Peyer's patch (tissue), 4 donors: ENCODE measurements at regions not wholly inside any gene's neighbourhood (a gene's known extent, or its start where the extent isn't known, plus 50 kb on each side); places are given as distances from the start of the nearest gene placed in this dataset.

Experiments
- DNase-seq, 3 donors: peaks; one replicate each; pipeline ENCODE4 v3.0.0-alpha.2; 2017 to 2019
- H3K27ac ChIP-seq, 4 donors: fragments of 200-600 bp; sonication (generic); one replicate each; pipeline ENCODE4 v1.5.1; 2016 to 2019
- H3K27me3 ChIP-seq, 2 donors: fragments of 200-600 bp; sonication (generic); one replicate each; pipeline ENCODE4 v1.5.1; 2019
- H3K36me3 ChIP-seq, 3 donors: fragments of 200-600 bp; sonication (generic); one replicate each; pipeline ENCODE4 v1.5.1; 2016 to 2019
- H3K4me1 ChIP-seq, 4 donors: fragments of 200-600 bp; sonication (generic); one replicate each; pipeline ENCODE4 v1.5.1; 2016 to 2019
- H3K4me3 ChIP-seq, 4 donors: fragments of 200-600 bp; sonication (generic); 1 replicate in 3 of 4; 2 replicates in 1 of 4; pipeline ENCODE4 v1.5.1; 2016 to 2019; ENCODE audit warnings: mild to moderate bottlenecking in 1 of 4
- H3K9me3 ChIP-seq, 4 donors: fragments of 200-600 bp; sonication (generic); one replicate each; pipeline ENCODE4 v1.5.1; 2016 to 2019; ENCODE audit warnings: mild to moderate bottlenecking in 1 of 4
- CTCF ChIP-seq, 6 experiments: fragments of 450-650 bp in 4 of 6; fragments of 200-600 bp in 2 of 6; sonication (generic) in 1 of 6; IDR thresholded peaks; one replicate each; pipeline ENCODE4 v1.5.1; 2017 to 2019; ENCODE audit warnings: antibody characterized with exemption in 6 of 6, mild to moderate bottlenecking in 3 of 6, moderate library complexity in 1 of 6
- POLR2A ChIP-seq, 2 donors: fragments of 450-650 bp; IDR thresholded peaks; one replicate each; pipeline ENCODE4 v1.5.1; 2017; ENCODE audit warnings: antibody characterized with exemption in 2 of 2, mild to moderate bottlenecking in 2 of 2, moderate library complexity in 2 of 2

DNA sequence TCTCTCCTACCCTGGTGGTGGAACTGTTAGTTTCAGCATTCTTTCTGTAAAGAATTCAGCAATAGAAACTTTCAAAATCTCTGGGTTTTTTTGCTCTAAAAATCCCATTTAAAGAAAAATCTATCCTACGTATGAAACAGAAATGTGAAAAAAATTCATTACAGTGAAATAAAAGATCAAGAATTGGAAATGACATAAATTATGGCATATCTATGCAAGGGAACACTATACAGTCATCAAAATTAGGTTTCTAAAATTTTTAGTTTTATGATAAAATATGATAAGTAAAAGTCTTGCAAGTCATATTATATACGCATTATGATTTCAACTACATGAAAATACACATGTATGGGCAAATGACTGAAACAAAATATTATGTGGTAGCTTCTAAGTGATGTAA, 342.6 kb downstream of the CETN3 start:
- no peaks in the 10 kb centered on the region for H3K27me3 ChIP-seq
- TF ChIP-seq CTCF (IDR thresholded peaks at IDR 0.05) = no peak
- no peak for TF ChIP-seq POLR2A (IDR thresholded peaks at IDR 0.05)
- DNase-seq = no peak
- H3K4me1 ChIP-seq = no peaks in the 10 kb centered on the region
- H3K4me3 ChIP-seq = no peak overlapping the region
- H3K9me3 ChIP-seq = no peaks in the 10 kb centered on the region
- H3K36me3 ChIP-seq = no peaks in the 10 kb centered on the region
- H3K27ac ChIP-seq = no peak overlapping the region

- DNase-seq = no peak
- no peak overlapping the region for H3K4me3 ChIP-seq
- no peak overlapping the region for H3K27ac ChIP-seq
- no peaks in the 10 kb centered on the region for H3K27me3 ChIP-seq
- H3K36me3 ChIP-seq = no peaks in the 10 kb centered on the region
- TF ChIP-seq CTCF (IDR thresholded peaks at IDR 0.05) (no peak), POLR2A (IDR thresholded peaks at IDR 0.05) (no peak)
- H3K4me1 ChIP-seq = no peaks in the 10 kb centered on the region
- H3K9me3 ChIP-seq = no peaks in the 10 kb centered on the region
These were observed 352.4 kb downstream of the CETN3 start for GRCh38 chr5:90056911-90057705.

GRCh38 chr5:90055831-90056328, 353.7 kb downstream of the CETN3 start:
- TF ChIP-seq POLR2A (IDR thresholded peaks at IDR 0.05) = no peak
- TF ChIP-seq CTCF (IDR thresholded peaks at IDR 0.05) = no peak
- Histone ChIP-seq H3K4me1 (no peaks in the 10 kb centered on the region), H3K27me3 (no peaks in the 10 kb centered on the region), H3K4me3 (no peak overlapping the region), H3K9me3 (no peaks in the 10 kb centered on the region), H3K36me3 (no peaks in the 10 kb centered on the region), H3K27ac (no peak overlapping the region)
- no peak for DNase-seq

DNA sequence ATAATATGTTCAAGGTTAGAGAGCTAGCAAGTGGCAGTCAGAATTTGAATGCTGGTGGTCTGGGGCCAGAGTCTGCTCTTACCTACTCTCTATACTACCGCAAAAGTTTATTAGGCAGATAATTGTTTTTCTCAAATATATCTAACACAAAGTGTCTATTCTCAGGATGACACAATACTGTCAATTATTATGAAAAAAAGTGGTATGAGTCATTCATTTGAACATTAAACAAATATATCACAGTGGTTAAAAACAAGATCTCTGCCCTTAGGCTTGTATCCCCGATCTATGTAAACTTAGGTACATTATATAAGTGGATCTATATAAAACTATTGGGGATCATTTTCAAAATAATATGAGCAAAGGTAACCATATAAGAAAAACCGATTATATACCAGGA, 354.9 kb downstream of the CETN3 start:
- no peak for DNase-seq
- H3K36me3 ChIP-seq = no peaks in the 10 kb centered on the region
- no peaks in the 10 kb centered on the region for H3K27me3 ChIP-seq
- no peaks in the 10 kb centered on the region for H3K9me3 ChIP-seq
- TF ChIP-seq CTCF (IDR thresholded peaks at IDR 0.05) (no peak), POLR2A (IDR thresholded peaks at IDR 0.05) (no peak)
- H3K4me3 ChIP-seq = no peak overlapping the region
- no peaks in the 10 kb centered on the region for H3K4me1 ChIP-seq
- no peak overlapping the region for H3K27ac ChIP-seq

DNA sequence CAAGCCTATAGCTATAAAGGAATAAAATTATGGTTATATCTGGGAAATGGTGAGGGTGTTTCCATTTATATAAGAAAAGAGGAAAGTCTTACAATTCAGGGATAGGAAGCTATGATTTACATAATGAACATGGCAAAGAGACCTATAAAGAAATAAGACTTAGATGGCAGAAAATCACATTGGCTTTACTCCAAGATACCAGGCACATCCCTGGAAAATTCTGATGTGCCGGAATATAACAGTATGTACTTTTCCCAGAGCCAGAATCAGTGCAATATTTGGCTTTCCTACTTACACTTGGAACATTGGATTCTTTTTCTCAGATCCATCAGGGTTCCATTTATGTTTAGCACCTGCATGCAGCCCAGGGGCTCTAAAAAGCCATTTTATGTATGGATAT, 357.8 kb downstream of the CETN3 start:
- no peak for DNase-seq
- no peak overlapping the region for H3K27ac ChIP-seq
- no peaks in the 10 kb centered on the region for H3K36me3 ChIP-seq
- TF ChIP-seq CTCF (IDR thresholded peaks at IDR 0.05) = no peak
- no peak for TF ChIP-seq POLR2A (IDR thresholded peaks at IDR 0.05)
- no peaks in the 10 kb centered on the region for H3K9me3 ChIP-seq
- no peaks in the 10 kb centered on the region for H3K4me1 ChIP-seq
- H3K4me3 ChIP-seq = no peak overlapping the region
- no peaks in the 10 kb centered on the region for H3K27me3 ChIP-seq
